HG03442 (cell line): ENCODE measurements at regions not wholly inside any gene's neighbourhood (a gene's known extent, or its start where the extent isn't known, plus 50 kb on each side); places are given as distances from the start of the nearest gene placed in this dataset.
"Not testable (repeated sequence)": the region's sequence is repeated elsewhere in the genome, so short reads cannot be mapped to it uniquely, and the experiment has no call there.

Experiments used
- ATAC-seq: cut with Tn5 transposase; IDR thresholded peaks from one replicate; pipeline ENCODE4 v1.9.1; 2021; ENCODE audit warnings: mild to moderate bottlenecking, moderate library complexity; ENCODE audit not compliant: unreplicated experiment

- ATAC-seq: peak; percentile 47
Observed at GRCh38 chr5:125926172-125926571, 497.0 kb upstream of the GRAMD2B start.

- ATAC-seq: no peak
Observed at GRCh38 chr5:125928663-125929062, 494.5 kb upstream of the GRAMD2B start.

DNA sequence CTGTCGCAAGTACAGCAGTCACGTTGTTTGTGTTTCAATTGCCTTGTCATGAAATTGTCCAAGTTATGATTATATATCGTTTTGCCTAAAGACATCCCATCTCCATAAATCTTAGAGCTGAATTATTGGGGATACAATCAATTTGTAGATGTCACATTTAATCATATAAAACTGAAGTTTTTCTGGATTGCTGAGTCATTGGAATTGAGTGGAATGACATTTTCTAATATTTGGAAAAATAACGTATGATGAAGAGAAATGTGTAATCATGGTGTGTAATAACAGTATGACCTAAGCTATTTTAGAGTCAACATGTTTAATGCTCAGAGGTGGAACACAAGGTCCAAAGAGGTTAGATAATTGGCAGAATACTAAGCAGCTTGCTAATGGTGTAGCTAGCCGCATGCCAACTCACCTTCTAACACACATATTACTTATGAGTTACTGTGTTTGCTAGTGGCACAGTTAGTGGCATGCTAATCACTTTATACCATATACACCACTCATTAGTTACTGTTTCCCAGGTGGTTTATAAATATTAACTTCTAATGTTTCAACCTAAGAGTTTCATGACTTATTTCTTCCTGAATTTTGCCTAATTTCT, 473.1 kb upstream of the GRAMD2B start:
- no peak for ATAC-seq

DNA sequence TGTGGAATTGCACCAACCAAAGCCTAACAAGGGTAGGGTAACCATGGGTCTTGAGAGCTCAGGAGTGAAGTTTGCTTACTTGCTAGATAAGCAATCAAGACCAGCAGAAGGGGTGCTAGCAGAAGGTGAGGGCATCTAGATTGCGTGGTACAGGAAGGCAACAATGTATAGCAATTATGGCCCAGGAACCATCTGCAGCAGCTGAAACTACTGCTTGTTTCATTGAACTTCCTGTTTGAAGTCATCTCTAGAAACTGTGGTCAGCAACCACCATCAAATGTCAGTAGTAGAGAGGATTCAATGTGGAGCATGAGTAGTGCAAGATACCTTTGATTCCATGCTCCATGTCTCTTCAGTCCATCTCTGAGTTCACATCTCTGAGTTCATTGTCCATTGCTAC, 462.1 kb upstream of the GRAMD2B start:
- peak; percentile 99 for ATAC-seq

GRCh38 chr5:125965577-125965976, 457.6 kb upstream of the GRAMD2B start:
- no peak for ATAC-seq

GRCh38 chr5:125967576-125967975, 455.6 kb upstream of the GRAMD2B start:
- no peak for ATAC-seq

GRCh38 chr5:125969011-125969813, 454.0 kb upstream of the GRAMD2B start:
- ATAC-seq: no peak

- ATAC-seq: no peak
Observed at GRCh38 chr5:125969814-125970171, 453.4 kb upstream of the GRAMD2B start.

DNA sequence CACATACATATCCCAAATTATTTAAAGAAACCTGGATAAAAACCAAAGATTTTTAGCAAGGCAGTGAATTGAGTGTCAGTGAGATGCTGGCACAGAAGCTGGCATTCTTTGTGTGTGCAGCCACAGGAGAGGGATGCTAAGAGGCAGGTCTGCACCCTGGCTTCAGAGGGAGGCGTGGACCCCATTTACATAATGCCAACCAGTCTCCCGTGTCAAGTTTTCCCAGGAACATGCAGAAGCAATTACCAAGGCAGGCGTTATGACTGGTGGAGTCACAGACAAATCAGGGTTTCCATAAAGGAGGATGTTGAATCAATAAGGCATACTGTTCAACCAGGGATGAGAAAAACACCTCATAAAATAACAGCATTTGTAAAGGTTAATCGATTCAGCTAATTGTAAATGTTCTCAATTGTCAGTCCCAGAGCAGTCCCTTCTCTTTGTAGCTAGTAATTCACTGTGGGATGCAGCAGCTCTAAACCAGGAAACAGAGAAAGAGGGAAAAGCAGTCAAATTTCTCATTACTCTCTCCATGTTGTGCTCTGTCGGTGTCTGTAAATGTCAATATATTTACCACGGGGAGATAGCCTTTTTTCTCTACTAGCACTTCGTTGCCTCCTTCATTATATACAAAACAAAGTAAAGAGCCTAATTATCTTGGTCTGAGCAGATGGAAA, 452.4 kb upstream of the GRAMD2B start:
- ATAC-seq: no peak

GRCh38 chr5:125972706-125973105, 450.5 kb upstream of the GRAMD2B start:
- no peak for ATAC-seq

- no peak for ATAC-seq
Observed at GRCh38 chr5:125974679-125975078, 448.5 kb upstream of the GRAMD2B start.

DNA sequence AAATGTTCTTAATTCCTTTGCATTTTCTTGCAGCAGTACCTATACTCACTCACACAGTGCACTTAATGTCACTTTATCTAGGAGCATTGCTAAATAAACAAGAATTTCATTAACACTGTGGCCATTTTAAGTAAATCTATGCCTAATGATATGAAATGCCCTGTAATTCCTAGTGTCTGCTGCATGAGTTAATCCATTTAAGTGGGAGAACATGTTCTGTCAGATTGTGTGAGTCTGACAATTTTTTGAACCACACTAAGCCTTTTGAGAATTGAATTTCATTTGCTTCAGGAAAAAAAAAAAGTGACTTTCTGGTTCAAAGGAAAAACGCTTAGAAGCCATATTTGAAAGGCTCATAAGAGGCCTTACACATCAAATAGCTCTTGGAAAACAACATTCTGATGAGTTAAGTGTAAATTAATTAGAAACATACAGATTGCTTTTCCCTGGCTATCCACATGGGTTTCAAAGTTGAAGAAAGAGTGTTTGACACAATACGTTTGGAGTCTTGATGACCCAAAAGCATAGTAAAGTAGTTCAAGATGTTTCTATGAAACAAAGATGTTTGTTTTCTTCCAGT, 446.7 kb upstream of the GRAMD2B start:
- no peak for ATAC-seq

DNA sequence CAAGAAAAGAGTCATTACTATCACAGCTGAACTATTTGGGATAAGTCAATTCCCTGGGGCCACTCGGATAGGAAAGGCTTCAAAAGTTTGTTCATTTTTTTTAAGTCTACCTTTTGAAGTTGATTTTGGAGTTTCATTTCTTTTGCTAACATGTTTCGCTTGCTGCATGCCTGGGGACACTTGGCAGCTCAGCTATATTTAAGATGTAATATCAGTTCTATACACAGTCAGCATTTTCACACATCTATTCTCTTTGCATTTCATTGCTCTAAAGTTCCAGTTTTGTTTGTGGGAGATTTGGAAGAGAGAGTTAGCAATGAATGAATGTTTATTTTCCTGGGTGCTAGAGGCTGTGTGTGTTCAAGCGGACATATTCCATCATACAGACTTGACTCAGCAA, 445.2 kb upstream of the GRAMD2B start:
- ATAC-seq: no peak

DNA sequence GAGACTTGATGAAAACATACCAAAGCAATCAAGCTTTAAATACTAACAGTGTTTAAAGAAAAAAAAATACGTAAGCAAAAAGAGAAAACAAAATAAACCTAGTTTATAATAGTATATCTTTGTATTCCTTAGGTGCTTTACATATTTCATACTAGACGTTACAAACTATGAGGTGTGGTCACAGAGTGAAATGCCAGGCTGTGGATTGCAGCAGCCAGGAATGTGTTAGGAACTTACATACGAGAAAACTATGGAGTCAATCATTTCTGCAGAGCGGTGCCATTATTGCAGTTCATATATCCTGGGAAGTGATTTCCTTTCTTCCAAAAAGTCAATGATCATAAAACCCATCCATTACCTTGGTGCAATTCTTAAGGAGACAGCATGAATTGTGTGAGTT, 443.6 kb upstream of the GRAMD2B start:
- no peak for ATAC-seq

- no peak for ATAC-seq
Observed at GRCh38 chr5:125981016-125981415, 442.2 kb upstream of the GRAMD2B start.

GRCh38 chr5:125987677-125988255, 435.4 kb upstream of the GRAMD2B start:
- no peak for ATAC-seq

DNA sequence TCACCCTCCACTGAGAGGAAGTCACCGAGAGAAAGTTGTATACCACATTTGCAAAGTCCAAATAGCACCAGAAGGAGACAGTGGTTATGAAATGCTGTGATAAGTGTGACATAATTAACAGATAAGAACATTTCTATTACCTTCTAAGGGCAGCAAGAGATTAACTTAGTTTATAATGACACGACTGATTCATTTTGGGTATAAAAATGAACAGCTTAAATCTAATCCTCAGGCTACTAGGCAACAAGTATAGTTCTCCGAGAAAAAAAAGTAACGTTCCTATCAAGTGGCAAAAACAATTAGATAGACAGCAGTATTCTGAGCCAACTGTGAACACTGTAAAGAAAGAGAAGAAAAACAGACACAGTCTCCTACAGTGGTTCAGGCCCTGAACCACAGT, 431.2 kb upstream of the GRAMD2B start:
- ATAC-seq: no peak

GRCh38 chr5:125999271-126000030, 423.8 kb upstream of the GRAMD2B start:
- ATAC-seq: not testable (repeated sequence)

GRCh38 chr5:126000507-126000906, 422.7 kb upstream of the GRAMD2B start:
- ATAC-seq: no peak

DNA sequence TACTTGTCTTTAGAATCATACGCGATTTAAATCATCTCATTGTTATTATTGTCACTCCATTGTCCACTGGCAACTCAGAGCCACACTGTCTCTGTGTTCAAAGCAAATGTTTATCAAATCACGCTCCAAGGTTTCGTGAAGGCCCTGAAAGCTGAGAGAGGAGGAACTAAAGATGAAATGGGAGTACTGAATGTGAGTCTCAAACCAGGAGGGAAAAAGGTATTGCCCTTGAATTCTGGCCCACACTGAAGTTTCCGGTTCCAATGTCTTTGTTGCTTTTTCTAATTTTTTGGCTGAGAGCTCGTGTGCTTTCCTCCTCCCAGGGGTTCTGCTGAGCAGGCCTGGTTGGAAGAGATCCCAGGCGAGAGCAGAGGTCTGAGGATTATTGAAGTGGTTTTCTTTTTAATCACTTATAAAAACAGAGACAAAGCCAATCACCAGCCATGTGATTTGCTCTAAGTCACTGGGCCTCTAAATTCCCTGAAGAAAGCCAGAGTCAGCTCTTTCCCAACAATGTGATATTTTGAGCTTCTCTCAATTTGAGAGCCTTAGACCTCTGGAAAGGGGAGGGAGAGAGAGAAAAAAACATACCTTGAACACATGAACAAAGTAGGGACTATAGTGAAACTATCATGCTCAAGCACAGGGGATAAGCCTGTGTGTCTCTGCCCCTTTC, 420.8 kb upstream of the GRAMD2B start:
- ATAC-seq: no peak
